ENCODE measurements at regions not wholly inside any gene's neighbourhood (a gene's known extent, or its start where the extent isn't known, plus 50 kb on each side); places are given as distances from the start of the nearest gene placed in this dataset.

DNA sequence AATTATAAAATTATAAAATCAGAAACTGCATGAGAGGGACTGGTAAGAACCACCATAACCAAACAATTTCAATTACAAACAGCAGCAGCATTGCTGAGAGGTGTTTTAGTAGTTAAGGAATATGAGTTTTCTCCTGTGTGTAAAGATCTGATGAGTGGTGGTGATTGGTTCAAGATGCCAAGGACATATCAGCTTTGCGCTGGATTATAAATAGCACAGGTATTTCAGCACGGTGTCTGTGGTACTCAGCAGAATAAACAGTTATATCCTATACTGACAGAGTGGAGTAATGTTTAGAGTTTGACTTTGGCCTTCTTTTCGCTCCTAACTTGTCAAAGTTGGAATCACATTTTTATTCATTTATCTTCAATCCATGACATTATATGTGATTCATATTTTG lies 501.0 kb downstream of the CDH26 start:
- Histone ChIP-seq H3K9me3 (no peaks in the 10 kb centered on the region), H3K27me3 (no peaks in the 10 kb centered on the region), H3K27ac (no peak overlapping the region), H3K4me3 (no peak overlapping the region), H3K4me1 (no peaks in the 10 kb centered on the region), H3K36me3 (no peaks in the 10 kb centered on the region)
- intact Hi-C loops (cut with DNase I): no loop called here
- no peak for DNase-seq (ENCODE audit: low spot score in 2 of 2)
- TF ChIP-seq, protein P1, sequence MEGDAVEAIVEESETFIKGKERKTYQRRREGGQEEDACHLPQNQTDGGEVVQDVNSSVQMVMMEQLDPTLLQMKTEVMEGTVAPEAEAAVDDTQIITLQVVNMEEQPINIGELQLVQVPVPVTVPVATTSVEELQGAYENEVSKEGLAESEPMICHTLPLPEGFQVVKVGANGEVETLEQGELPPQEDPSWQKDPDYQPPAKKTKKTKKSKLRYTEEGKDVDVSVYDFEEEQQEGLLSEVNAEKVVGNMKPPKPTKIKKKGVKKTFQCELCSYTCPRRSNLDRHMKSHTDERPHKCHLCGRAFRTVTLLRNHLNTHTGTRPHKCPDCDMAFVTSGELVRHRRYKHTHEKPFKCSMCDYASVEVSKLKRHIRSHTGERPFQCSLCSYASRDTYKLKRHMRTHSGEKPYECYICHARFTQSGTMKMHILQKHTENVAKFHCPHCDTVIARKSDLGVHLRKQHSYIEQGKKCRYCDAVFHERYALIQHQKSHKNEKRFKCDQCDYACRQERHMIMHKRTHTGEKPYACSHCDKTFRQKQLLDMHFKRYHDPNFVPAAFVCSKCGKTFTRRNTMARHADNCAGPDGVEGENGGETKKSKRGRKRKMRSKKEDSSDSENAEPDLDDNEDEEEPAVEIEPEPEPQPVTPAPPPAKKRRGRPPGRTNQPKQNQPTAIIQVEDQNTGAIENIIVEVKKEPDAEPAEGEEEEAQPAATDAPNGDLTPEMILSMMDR (IDR thresholded peaks at IDR 0.05): no peak

DNA sequence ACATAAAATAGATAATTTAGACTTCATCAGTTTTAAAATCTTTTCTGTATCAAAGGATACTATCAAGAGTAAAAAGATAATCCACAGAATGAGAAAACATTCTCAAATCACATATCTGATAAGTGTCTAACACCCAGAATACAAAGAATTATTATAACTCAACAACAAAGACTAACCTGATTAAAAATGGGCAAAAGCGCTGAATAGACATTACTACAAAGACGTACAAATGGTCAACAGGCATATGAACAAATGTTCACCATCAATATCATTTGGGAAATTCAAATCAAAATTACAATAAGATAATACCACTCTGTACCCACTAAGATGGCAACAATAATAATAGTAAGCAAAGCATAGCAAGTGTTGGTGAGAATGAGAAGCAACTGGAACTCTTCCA lies 503.8 kb downstream of the CDH26 start:
- no peak for DNase-seq (ENCODE audit: low spot score in 2 of 2)
- no peaks in the 10 kb centered on the region for H3K36me3 ChIP-seq
- intact Hi-C loops (cut with DNase I): no loop called here
- no peak overlapping the region for H3K4me3 ChIP-seq
- no peaks in the 10 kb centered on the region for H3K4me1 ChIP-seq
- no peaks in the 10 kb centered on the region for H3K27me3 ChIP-seq
- TF ChIP-seq, protein P1 (IDR thresholded peaks at IDR 0.05): no peak
- H3K9me3 ChIP-seq: no peaks in the 10 kb centered on the region
- H3K27ac ChIP-seq: no peak overlapping the region

DNA sequence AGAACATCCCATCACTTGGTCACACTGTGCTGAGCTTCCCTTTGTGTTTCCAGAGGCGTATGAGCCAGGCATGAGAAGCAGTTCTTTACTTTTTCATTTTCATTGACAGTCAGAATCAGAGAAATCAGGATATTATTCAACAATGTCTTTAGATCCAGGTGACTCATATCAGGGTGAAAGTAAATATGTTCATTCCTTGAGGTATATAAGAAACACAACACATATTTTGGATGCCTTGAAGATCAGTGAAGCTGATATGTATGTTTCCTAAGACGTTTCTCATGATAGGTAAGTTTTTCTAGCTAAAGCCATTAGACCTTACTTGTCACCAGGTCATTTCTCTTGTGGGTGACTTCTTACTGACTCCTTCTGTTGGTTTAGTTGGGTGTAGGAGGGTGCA lies 505.6 kb downstream of the CDH26 start:
- DNase-seq (ENCODE audit: low spot score in 2 of 2): no peak
- Histone ChIP-seq H3K4me1 (no peaks in the 10 kb centered on the region), H3K9me3 (no peaks in the 10 kb centered on the region), H3K27ac (no peak overlapping the region), H3K27me3 (no peaks in the 10 kb centered on the region), H3K36me3 (no peaks in the 10 kb centered on the region), H3K4me3 (no peak overlapping the region)
- intact Hi-C loops (cut with DNase I): no loop called here
- TF ChIP-seq, protein P1 (IDR thresholded peaks at IDR 0.05): no peak

DNA sequence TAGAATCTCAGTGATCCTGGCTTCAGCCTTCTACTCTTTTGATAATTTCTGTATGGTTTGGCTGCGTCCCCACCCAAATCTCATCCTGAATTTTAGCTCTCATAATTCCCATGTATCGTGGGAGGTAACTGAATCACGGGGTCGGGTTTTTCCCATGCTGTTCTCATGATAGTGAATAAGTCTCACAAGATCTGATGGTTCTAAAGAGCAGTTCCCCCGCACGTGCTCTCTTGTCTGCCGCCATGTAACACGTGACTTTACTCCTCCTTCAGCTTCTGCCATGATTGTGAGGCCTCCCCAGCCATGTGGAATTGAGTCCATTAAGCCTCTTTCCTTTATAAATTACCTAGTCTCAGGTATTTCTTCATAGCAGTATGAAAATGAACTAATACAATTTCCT lies 507.2 kb downstream of the CDH26 start:
- H3K36me3 ChIP-seq: no peaks in the 10 kb centered on the region
- H3K27me3 ChIP-seq: no peaks in the 10 kb centered on the region
- no peak overlapping the region for H3K27ac ChIP-seq
- no peak overlapping the region for H3K4me3 ChIP-seq
- intact Hi-C loops (cut with DNase I): no loop called here
- TF ChIP-seq, protein P1 (IDR thresholded peaks at IDR 0.05): no peak
- H3K4me1 ChIP-seq: no peaks in the 10 kb centered on the region
- no peaks in the 10 kb centered on the region for H3K9me3 ChIP-seq
- no peak for DNase-seq (ENCODE audit: low spot score in 2 of 2)

DNA sequence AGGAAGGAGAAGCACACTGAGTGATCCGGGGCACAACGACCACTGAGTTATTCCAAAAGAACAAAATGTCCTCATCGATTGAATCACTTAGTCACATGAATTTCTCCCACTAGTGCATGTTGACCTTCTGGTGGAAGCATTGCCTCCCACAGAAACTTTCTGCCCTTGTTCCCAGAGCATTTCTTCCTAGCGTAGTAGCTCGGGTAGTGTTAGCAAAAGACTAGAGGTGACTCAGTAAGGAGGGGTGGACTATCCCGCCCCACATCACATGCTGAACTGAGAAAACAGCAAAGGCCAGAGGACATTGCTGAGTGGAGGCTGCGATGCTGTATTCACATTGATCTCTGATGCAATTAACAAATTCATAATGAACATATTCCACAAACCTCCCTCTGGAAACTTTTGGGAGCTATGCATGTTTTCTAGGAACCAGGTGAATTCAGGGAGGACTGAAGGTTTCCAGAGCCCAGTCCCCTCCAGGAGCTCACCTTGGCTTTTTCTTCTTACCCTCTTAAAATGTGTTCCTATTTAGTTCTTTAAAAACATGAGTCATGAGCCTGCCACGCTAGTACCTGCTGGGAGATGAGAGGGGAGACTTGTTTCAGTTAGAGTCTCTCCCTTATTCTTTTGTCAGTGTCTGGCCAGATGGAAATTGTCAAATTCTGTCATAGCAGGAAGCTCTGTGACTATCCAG lies 507.9 kb downstream of the CDH26 start:
- Histone ChIP-seq H3K36me3 (no peaks in the 10 kb centered on the region), H3K9me3 (no peaks in the 10 kb centered on the region), H3K4me3 (no peak overlapping the region), H3K4me1 (no peaks in the 10 kb centered on the region), H3K27ac (no peak overlapping the region), H3K27me3 (no peaks in the 10 kb centered on the region)
- TF ChIP-seq, protein P1 (IDR thresholded peaks at IDR 0.05): no peak
- DNase-seq (ENCODE audit: low spot score in 2 of 2): no peak
- intact Hi-C loops (cut with DNase I): no loop called here

DNA sequence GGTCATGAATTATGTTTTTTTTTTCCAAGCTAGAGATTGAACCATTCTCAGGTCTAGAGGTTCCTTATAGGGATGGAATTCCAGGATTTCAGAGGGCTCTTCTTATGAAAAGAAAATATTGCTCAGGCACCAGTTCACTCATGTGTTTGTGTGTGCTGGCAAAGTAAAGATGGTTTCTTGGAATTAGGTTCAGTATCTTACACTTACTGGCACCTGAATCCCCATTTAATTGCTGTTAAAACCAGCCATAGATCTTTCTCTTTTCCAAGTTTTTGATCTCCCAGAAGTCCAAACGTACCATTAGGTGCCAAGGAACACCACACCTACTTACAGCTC lies 508.4 kb downstream of the CDH26 start:
- H3K27ac ChIP-seq: no peak overlapping the region
- no peaks in the 10 kb centered on the region for H3K4me1 ChIP-seq
- no peak for DNase-seq (ENCODE audit: low spot score in 2 of 2)
- H3K27me3 ChIP-seq: no peaks in the 10 kb centered on the region
- no peaks in the 10 kb centered on the region for H3K9me3 ChIP-seq
- intact Hi-C loops (cut with DNase I): no loop called here
- TF ChIP-seq, protein P1 (IDR thresholded peaks at IDR 0.05): no peak
- no peak overlapping the region for H3K4me3 ChIP-seq
- H3K36me3 ChIP-seq: no peaks in the 10 kb centered on the region

Data from ascending aorta (tissue), 2 donors.